H1 (cell line): ENCODE measurements at regions not wholly inside any gene's neighbourhood (a gene's known extent, or its start where the extent isn't known, plus 50 kb on each side); places are given as distances from the start of the nearest gene placed in this dataset.

Source experiments
- CHD2 ChIP-seq: IDR thresholded peaks from 2 replicates; pipeline ENCODE4 v1.6.1; 2012; ENCODE audit warnings: low read length, improper control_type of control experiment
- CTCF ChIP-seq, 3 experiments: IDR thresholded peaks; 1 replicate in 2 of 3; 2 replicates in 1 of 3; pipeline versions ENCODE4 v1.5.1 to v1.6.1; 2011; ENCODE audit warnings: low read length in 3 of 3, mild to moderate bottlenecking in 3 of 3, inconsistent platforms in 2 of 3, low read depth in 1 of 3, moderate library complexity in 1 of 3; ENCODE audit not compliant: insufficient read depth in 1 of 3; ENCODE audit errors: control extremely low read depth in 1 of 3
- E2F6 ChIP-seq: IDR thresholded peaks from 2 replicates; pipeline ENCODE4 v1.6.1; 2012; ENCODE audit warnings: inconsistent platforms
- EGR1 ChIP-seq: IDR thresholded peaks from 2 replicates; pipeline ENCODE4 v1.6.1; 2011; ENCODE audit warnings: low read depth, low read length, borderline replicate concordance
- EP300 ChIP-seq, 2 experiments: IDR thresholded peaks; 1 replicate in 1 of 2; 2 replicates in 1 of 2; pipeline ENCODE4 v1.6.1; 2011 to 2012; ENCODE audit warnings: low read depth in 2 of 2, low read length in 2 of 2, mild to moderate bottlenecking in 2 of 2, borderline replicate concordance in 1 of 2, inconsistent platforms in 1 of 2, moderate library complexity in 1 of 2
- EZH2 ChIP-seq: fragments of 200-600 bp; sonication (generic); IDR thresholded peaks from 2 replicates; pipeline ENCODE4 v1.7.1; 2012; ENCODE audit warnings: low read depth, mild to moderate bottlenecking, moderate library complexity, low read length, inconsistent platforms; ENCODE audit not compliant: severe bottlenecking
- GTF2F1 ChIP-seq: IDR thresholded peaks from 2 replicates; pipeline ENCODE4 v1.6.1; 2012; ENCODE audit warnings: low read depth, low read length, improper control_type of control experiment, borderline replicate concordance
- NRF1 ChIP-seq: IDR thresholded peaks from 2 replicates; pipeline ENCODE4 v1.6.1; 2011; ENCODE audit warnings: mild to moderate bottlenecking, low read depth, low read length, improper control_type of control experiment
- PHF8 ChIP-seq: fragments of 200-600 bp; sonication (generic); conservative IDR thresholded peaks from 2 replicates; pipeline ENCODE4 v1.7.1; 2012; ENCODE audit warnings: low read depth, mild to moderate bottlenecking, inconsistent platforms, low read length, moderate library complexity
- RAD21 ChIP-seq, 2 experiments: IDR thresholded peaks in 1 of 2; conservative IDR thresholded peaks in 1 of 2; 2 replicates each; pipeline ENCODE4 v1.6.1; 2011; ENCODE audit warnings: low read depth in 2 of 2, low read length in 2 of 2, improper control_type of control experiment in 1 of 2, inconsistent platforms in 1 of 2, mild to moderate bottlenecking in 1 of 2, moderate library complexity in 1 of 2
- RBBP5 ChIP-seq: IDR thresholded peaks from 2 replicates; pipeline ENCODE4 v1.7.1; 2012; ENCODE audit warnings: low read depth, mild to moderate bottlenecking, inconsistent platforms, low read length, moderate library complexity, borderline replicate concordance
- RFX5 ChIP-seq: IDR thresholded peaks from 2 replicates; pipeline ENCODE4 v1.6.1; 2011; ENCODE audit warnings: low read depth, low read length, improper control_type of control experiment, borderline replicate concordance
- SP1 ChIP-seq: IDR thresholded peaks from 2 replicates; pipeline ENCODE4 v1.6.1; 2011; ENCODE audit warnings: low read depth, low read length
- TAF1 ChIP-seq: IDR thresholded peaks from 2 replicates; pipeline ENCODE4 v1.6.1; 2011; ENCODE audit warnings: mild to moderate bottlenecking, low read depth, low read length

- no peak for TF ChIP-seq RBBP5
- no peak for TF ChIP-seq SP1
- no peak for TF ChIP-seq E2F6
- TF ChIP-seq NRF1 = no peak
- no peak for TF ChIP-seq GTF2F1
- TF ChIP-seq EZH2 = no peak
- TF ChIP-seq PHF8 = no peak
- TF ChIP-seq EP300 (IDR thresholded peaks at IDR 0.05; ENCODE audit: borderline replicate concordance in 1 of 2, low read depth in 2 of 2, low read length in 2 of 2) = no peak
- no peak for TF ChIP-seq CTCF (IDR thresholded peaks at IDR 0.05; ENCODE audit: control extremely low read depth in 1 of 3, insufficient read depth in 1 of 3, low read depth in 1 of 3, low read length in 3 of 3)
- no peak for TF ChIP-seq EGR1
- TF ChIP-seq RAD21 (IDR thresholded peaks at IDR 0.05 in 1 of 2, conservative IDR thresholded peaks at IDR 0.05 in 1 of 2; ENCODE audit: low read depth in 2 of 2, low read length in 2 of 2) = no peak
- no peak for TF ChIP-seq CHD2
- TF ChIP-seq RFX5 = no peak
- TF ChIP-seq TAF1 = no peak
These were observed 132.1 kb downstream of the LAT start for GRCh38 chr16:29116980-29117379.
